Stimulated activated CD4-positive, alpha-beta T cell treated with anti-CD3 and anti-CD28 coated beads, Interleukin-1b, Interleukin-23, amount 100 ng/mL, for 24 hours (primary cell): ENCODE measurements at regions not wholly inside any gene's neighbourhood (a gene's known extent, or its start where the extent isn't known, plus 50 kb on each side); places are given as distances from the start of the nearest gene placed in this dataset.
"Not testable (repeated sequence)": the region's sequence is repeated elsewhere in the genome, so short reads cannot be mapped to it uniquely, and the experiment has no call there.

Experiments
- DNase-seq, 4 experiments: peaks; one replicate each; pipeline ENCODE4 v3.0.0-alpha.2; 2020; ENCODE audit warnings: low read depth in 4 of 4, low spot score in 1 of 4

DNA sequence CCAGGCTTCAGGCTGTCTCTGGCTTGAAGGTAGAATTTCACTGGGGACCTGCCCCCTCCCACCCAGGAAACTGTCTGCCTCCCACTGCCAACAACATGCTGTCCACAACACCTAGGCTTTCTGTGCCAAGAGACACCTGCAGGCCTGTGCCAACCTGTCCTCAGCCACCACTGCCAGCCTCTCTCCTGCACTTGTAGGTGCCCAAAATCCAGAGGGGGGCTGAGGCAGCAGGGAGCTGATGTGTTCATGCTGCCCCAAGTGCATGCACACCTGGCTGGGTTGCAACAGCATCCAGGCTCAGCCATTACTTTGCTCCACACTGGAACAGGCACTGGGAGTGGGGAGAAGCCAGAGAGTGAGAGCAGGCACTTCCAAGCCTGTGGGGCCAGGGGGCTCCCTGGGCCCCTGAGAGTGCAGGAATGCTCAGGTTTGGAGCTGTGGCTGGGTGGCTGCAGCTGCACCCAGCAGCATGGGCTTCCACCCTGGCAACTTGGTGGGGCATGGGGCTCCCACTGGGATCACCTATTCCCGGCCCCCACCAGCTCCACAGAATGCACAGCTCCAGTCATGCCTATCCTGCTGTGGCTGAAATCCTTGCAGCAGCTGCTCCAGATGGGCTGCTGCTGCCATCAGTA, 218.1 kb upstream of the OBI1 start:
- DNase-seq: no peak

DNA sequence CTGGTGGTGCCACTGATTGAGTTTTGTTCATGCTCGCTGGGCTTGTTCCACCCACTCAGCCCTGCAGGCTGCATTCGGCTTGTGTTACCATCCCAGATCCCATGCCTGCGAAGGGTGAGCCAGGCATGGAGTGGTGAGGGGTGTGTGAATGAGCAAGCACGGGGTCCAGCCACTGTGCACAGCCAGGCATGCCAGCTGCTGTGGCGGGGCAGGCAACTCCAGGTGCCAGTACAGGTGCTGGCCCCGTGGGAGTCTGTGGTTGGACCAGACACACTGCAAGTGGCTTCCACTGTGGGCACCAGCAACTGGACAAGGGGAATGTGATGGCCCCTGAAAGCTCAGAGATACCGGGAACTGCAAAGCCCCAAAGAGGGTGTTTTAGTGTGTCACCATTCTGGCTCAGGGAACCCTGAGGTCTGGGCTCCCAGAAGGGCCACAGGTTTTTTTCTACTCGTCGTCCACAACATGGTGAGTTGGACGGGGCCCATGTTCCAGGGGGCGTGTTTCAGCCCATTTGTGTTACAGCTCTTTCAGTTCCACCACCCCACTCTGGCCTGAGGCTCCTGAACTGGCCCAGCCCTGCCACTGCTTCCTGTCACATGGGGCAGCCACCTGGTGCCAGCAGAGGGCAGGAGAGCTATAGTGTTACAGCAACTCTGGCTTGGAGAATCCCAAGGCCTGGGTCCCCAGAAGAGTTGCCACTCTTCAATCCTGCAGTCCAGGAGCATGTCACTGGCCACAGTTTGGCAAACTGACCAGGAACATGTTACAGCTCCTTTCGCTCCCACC, 217.0 kb upstream of the OBI1 start:
- DNase-seq: no peak

DNA sequence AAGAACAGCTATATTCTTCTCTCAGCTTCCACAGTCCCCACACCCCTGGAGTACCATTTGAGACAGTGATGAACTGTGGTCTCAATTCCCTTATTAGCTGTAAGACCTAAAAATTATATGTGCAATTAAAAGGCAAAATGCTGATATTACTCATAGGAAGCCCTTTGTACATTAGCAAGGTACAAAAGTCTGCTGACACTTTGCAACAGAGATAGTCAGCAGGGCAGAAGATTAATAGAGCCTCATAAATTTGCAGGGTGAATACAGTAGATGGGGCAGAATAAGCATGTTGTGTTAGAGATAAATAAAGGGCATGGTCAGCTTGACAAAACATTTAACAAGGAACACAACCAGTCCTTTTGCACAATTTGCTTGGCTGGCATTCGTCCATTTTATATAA, 210.0 kb upstream of the OBI1 start:
- DNase-seq: no peak

DNA sequence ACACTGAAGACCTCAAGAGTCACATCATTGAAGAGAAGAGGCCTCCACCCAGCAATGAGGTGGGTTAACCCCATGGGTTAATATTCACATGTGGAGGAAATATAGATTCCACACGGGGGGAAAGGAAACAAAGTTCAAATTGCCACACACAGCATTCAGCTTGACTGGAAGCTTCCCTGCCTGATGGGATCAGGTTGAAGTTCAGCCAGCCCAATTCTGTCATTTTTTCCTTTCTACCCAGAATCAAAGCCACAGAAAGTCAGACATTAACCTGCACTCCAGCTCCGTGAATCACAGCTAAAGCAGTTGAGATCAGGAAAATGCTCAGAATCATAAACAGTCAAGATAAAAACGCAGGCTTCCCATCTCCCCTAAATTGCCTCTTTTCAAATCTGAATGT, 208.7 kb upstream of the OBI1 start:
- no peak for DNase-seq

DNA sequence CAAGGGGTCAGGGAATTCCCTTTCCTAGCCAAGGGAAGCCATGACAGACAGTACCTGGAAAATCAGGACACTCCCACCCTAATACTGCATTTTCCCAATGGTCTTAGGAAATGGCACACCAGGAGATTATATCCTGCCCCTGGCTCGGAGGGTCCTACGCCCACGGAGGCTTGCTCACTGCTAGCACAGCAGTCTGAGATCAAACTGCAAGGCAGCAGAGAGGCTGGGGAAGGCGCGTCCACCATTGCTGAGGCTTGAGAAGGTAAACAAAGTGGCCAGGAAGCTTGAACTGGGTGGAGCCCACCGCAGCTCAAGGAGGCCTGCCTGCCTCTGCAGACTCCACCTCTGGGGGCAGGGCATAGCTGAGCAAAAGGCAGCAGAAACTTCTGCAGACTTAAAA, 207.1 kb upstream of the OBI1 start:
- DNase-seq: not testable (repeated sequence)

DNA sequence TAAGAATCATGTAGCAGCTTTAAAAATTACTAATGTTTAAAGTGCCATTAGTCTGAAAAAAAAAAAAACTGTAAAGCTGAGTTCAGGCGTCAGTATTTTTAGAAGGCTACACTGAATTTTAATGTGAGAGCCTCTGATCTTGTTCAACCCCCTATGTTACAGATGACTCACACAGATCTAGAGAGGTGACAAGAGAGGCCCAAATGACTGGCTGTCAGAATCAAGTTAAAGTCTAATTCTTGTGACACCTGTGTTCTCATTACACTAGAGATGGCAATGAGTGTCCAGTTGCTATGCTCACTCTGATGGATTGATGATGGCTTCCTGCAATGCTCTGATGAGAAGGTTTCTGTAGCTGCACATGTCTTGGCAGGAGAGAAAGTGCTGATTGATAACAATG, 203.5 kb upstream of the OBI1 start:
- no peak for DNase-seq

DNA sequence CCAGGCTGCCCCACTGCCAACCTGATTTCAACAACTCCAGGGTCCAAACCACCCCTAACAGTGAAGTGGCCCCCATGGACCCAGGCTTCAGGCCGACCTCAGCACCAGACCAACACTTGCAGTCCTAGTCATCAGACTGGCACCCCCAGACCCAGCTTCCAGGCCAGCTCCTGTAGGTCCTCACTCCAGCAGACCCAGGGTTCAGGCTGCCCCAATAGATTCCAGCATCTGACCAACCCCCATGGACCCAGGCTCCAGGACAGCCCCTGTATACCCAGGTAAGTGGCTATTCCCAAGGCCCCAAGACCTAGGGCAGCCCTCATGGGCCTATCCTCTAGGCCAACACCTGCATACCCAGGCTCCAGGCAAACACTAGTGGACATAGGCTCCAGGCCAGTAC, 193.8 kb upstream of the OBI1 start:
- DNase-seq: no peak

DNA sequence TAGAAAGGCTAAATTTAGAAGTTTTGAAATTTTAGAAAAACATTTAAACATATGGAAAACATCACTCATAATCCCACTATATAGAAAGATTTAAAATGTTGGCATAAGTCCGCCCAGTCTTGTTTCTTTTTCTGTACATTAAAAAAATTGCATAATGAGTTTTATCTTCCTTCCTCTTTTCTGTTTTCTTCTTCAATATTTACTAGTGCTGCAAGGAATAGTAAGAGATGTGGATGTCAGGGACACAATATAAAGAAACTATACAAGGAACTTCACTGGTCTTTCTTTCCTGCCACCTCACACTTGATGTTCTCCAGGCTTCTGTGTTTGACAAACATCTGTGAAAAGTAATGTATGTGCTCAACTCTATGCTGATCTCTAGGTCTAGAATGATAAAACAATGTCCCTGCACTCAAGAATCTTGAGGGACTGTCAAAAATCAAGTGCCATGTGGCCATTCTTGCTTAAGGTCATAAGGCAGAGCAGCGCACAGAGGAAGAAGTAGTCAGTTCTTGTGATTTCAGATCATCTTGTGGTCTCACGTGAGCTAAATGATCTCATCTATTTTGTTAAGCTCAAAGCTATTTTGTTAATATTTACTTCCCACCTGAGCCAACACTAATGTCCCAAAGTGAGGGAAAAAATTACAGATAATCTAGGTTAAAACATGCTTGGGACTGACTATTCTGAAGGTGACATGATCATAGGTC, 186.9 kb upstream of the OBI1 start:
- DNase-seq: no peak

DNA sequence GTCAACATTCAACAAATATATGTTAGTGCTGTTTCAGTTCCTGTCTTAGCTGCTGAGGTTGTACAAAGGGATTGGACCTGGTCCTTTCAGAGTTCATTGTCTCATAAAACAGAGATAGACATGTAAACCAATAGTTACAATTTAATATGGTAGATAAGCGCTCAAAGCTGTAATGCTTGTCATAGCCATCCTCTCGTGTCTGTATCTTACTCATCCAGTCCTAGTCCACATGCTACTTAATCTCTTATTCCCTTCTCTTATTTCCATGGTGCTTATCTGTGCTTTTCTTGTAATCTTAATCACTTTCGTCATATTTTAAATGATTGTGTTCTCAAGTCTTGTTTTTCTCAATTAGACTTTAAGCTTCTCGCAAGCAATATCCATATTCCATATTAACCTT, 185.2 kb upstream of the OBI1 start:
- DNase-seq: no peak

DNA sequence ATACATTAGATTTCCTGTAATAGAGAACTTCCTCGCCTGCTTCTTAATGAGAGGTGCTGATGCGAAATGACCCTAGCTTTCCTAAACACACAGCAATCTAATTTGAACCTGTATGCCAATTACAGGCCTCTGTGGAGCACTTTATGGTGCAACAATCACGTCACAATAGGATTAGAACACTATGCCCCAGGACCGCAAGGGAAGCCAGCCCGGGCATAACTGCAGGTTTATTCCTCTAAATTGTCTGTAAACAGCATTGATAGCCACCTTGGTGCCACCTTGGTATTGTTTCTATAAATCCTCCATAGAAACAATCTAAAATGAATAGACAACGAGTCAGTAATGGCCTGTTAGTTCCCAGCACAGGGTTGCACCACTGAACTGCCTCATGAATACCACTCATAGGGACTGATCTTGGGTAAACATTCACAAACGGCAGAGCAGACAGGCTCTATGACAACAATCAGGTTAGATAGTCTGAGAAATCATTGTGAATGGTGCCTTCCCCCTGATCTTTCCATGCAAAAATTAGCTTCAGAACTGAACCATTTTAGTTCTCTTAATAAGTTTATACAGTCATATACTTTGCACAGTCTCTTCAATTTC, 182.5 kb upstream of the OBI1 start:
- DNase-seq: no peak

DNA sequence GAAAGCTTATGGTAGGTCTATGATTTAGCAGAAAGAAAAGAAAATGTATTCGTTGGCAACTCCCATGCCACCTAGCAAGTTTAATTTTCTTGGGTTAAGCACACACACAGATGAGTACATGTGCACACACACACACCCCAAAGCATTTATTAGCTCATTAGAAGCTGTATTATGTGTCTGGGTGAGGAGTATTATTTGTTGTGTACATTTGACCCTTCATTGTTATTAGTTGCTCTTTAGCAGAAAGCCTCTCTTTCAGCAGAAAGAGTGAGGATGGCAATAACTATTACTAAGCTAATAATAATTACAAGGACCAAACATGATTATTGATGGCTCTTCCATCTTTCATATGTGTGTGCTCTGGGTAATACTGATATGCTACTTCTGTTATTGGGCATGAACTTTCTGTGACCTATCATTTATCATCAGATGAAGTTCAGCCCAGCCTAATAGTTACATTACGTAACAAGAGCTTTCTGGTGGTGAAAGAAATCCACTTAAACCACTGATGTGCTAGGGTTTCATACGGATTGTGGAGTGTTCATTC, 177.4 kb upstream of the OBI1 start:
- no peak for DNase-seq

DNA sequence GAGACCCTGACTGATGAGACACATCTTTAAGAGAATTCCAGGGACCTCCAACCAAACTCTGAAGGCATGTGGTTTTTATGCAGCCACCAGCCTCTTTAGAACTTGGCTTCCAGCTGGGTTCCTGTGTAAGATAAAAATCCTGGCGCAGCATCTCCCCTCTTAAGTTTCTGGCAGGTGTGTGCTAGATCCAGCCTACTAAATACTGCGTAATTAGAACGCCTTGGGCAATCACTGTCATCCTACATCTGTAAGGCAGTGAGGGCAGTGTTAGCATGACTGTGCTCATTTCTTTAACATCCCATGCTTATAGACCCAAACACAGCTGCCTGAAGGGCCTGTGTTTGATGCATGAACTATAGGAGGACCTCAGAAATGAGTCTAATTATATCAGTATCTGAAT, 173.5 kb upstream of the OBI1 start:
- DNase-seq: no peak

DNA sequence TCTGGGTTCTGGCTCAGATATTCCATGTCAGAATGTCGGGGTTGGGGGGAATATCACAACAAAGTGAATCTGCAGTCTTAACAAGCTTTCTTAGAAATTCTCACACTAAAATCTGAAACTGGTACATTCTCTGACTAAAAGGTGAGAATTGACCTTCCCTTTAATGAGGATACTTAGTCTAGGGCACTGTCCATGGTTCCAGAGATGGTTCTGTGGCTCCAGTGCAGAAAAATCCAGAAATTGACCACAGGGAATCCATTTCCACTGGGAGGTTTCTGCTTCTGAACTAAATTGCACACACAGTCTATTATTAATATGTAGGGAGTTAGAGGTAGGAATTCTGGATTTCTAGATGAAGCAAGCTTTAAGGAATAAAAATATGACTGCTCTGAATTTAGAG, 171.6 kb upstream of the OBI1 start:
- no peak for DNase-seq

DNA sequence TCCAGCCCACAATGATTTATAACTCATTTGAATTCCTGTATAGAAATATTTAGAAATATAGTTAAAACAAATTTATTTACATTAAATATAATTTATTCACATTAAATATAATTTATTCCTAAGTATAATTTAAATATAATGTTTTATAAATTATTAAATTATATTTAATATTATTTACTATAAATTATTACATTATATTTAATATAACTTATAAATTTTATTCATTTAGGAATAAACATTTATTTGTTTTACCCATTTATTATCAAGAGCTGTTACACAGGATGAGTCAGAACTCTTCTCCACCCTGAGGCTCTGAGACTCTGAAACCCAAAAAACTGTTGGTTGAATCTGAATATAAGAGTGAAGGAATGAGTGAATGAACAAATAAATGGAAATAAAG, 170.9 kb upstream of the OBI1 start:
- no peak for DNase-seq

DNA sequence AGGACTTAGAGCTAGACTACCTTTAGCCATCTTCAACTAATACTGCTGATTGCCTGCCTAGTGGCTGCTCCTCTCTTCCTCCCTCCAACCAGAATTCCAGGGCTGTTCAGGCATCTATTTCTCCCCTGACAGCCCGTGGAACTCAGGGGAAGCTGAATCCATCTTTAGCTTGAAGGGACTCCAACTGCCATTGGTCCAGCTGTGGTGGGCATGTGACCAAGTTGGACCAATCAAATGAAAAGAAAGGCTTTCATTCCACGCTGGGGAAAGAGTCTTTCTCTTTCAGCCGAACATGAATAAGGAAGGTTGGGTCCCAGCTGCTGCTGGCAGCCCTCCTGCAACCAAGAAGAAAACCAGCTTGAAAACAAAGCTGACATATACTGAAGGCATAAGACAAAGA, 168.5 kb upstream of the OBI1 start:
- no peak for DNase-seq

DNA sequence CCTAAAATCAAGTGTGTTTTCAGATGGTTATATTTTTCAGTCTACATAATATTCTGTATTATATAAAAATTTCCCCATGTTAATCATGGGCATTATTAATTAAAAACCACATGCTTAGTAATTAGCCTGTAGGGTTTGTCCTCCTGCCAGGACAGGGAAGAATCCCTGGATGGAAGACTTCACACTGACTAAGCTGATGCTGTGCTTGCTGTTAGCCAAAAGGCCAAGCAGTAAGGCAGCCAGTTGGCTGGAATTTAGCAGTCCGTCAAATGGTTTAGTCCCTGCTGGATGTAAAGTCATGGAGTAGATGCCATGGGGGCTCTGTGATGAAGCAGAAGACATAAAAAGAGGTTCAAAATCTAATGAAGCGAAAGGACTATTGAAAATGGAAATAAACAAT, 168.0 kb upstream of the OBI1 start:
- no peak for DNase-seq

DNA sequence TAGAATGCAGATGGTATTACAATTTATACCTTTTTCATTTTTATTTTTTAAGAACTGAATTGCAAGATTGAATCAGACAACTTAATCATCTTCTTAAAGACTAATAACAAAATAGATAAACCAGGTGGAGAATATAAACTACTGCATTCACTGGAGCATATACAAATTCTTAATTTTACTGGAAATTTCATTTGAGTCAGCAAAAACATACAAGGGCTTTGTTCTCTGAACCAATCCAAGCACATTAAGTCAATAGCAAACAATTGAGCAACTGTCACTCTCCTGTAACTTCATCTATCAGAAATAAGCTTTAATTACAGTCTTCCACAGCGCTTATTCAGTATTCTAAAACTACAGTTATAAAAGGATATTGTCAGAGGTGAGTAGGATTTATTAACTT, 167.4 kb upstream of the OBI1 start:
- no peak for DNase-seq

DNA sequence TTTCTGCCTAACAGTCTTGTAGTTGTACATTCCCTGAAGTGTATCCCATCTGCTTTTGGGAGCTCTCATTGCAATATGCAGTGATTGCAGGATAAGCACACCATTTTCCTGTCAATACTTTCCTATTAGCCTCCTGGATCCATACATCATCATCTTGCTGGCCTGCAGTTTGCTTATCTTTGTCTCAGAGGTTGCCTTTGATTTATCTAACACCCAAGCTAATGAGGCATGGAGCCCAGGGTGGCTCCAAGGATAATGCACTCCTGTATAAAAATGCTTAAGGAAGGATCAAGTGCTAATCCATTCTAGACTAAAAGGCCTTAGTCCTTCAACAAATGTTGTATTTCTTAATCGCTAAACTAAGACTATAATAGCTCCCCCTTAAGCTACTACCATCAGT, 161.6 kb upstream of the OBI1 start:
- no peak for DNase-seq

DNA sequence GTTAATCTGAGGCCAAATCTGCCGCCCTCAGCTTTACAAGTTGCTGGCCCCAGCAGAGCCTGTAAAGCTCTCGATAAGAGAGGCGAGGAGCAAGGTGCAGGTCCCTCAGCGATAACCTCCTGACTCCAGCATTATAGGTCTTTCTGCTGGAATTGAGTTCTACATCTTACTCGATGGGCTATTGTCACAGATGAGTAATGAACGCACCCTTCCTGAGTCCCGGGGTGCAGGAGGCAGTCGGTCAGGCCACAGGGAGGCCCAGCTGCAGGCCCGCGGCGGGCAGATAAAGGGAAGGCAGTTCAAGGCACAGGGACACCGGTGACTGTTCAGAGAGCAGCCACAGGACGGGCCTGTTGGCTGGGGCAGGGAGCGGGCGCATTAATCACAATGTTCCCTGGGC, 157.6 kb upstream of the OBI1 start:
- DNase-seq: no peak

DNA sequence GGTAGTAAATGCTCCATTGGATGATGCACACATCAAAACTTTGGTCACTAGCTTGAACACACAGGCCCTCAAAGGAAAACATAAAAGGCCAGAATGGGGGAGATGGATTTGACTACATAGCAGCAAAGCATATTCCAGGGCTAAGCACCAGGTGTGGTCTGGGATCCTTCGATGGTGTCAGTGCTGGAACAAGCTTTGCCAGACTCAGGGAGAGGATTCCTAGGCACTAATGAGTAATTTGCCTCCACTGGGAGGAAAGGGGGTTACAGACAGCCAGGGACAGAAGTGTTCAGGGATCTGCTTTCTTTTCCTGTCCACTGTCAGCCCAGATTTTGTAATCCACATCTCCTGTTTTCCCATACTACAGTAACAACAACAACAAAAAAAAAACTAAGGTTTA, 157.2 kb upstream of the OBI1 start:
- no peak for DNase-seq

DNA sequence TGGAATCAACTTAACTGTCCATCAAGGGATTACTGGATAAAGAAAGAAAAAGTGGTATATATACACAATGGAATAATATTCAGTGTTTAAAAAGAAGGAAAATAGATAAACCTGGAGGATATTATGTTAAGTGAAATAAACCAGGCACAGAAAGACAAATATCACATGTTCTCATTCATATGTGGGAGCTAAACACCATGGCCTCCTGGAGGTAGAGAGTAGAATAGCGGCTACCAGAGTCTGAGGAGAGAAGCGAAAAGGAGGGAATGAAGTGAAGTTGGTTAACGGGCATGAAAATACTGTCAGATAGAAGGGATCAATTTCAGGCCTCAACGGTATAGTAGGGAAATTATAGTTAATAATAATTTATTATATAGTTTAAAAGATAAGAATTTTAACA, 147.5 kb upstream of the OBI1 start:
- no peak for DNase-seq

DNA sequence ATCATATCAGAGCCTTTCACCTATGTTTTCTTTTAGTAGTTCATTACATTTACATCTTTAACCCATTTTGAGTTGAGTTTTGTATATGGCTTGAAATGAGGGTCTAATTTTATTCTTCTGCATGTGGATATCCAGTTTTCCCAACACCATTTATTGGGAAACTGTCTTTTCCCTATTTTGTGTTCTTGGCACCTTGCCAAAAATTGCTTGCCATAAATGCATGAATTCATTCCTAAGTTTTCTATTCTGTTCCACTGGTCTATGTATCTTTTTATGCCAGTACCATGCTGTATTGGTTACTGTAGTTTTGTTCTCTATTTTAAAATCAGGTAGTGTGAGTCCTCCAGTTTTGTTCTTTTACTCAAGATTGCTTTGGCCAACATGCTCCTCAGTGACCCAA, 144.0 kb upstream of the OBI1 start:
- DNase-seq: no peak
